ENCODE measurements at regions not wholly inside any gene's neighbourhood (a gene's known extent, or its start where the extent isn't known, plus 50 kb on each side); places are given as distances from the start of the nearest gene placed in this dataset.

- no peak for TF ChIP-seq YY1 (IDR thresholded peaks at IDR 0.05; ENCODE audit: insufficient read depth, insufficient read length)
- no peak for TF ChIP-seq SUZ12 (IDR thresholded peaks at IDR 0.05; ENCODE audit: extremely low read depth, insufficient read depth, insufficient read length)
These were observed 160.9 kb upstream of the MAD2L1 start for GRCh38 chr4:120227554-120227953.
